NB4 (cell line): ENCODE measurements at regions not wholly inside any gene's neighbourhood (a gene's known extent, or its start where the extent isn't known, plus 50 kb on each side); places are given as distances from the start of the nearest gene placed in this dataset.

Source experiments
- DNase-seq: peaks from one replicate; pipeline ENCODE4 v3.0.0; 2010; ENCODE audit warnings: low read depth
- H3K4me3 ChIP-seq: one replicate; pipeline ENCODE4 v1.5.1; 2011; ENCODE audit warnings: mild to moderate bottlenecking, low read depth, low read length, moderate library complexity
- CTCF ChIP-seq: IDR thresholded peaks from one replicate; pipeline ENCODE4 v1.5.1; 2012; ENCODE audit warnings: low read depth, low read length
- MYC ChIP-seq: IDR thresholded peaks from 2 replicates; pipeline ENCODE4 v1.6.1; 2011; ENCODE audit warnings: low read depth, low read length
- POLR2A ChIP-seq: IDR thresholded peaks from 2 replicates; pipeline ENCODE4 v1.6.1; 2011; ENCODE audit warnings: mild to moderate bottlenecking; ENCODE audit not compliant: insufficient read length; ENCODE audit errors: extremely low read depth
- TF ChIP-seq, protein P1 (sequence below): IDR thresholded peaks from 2 replicates; pipeline ENCODE4 v1.6.1; 2011; ENCODE audit warnings: low read depth, low read length

DNA sequence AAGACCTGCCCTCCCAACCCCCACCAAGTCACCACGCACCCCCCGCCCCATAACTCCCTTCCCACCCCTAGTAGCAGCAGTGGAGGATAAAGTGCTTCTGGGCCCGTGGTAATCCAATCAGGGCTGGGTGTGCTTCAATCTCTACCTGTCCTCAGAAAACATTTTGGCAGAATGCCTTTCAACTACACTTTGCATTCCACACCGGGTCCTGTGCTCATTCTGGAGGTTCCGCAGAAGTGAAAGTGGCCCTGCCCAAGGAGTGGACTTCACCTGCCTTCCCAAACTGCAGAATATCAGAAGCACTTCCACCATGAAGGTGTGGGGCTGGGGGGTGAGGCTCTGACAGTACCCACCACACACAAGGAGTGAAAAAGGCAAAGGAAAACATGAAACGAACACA lies 322.3 kb downstream of the DHX15 start:
- no peak for TF ChIP-seq MYC
- TF ChIP-seq, protein P1, sequence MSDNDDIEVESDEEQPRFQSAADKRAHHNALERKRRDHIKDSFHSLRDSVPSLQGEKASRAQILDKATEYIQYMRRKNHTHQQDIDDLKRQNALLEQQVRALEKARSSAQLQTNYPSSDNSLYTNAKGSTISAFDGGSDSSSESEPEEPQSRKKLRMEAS: no peak
- TF ChIP-seq CTCF: no peak
- TF ChIP-seq POLR2A: no peak
- no peak overlapping the region for H3K4me3 ChIP-seq

DNA sequence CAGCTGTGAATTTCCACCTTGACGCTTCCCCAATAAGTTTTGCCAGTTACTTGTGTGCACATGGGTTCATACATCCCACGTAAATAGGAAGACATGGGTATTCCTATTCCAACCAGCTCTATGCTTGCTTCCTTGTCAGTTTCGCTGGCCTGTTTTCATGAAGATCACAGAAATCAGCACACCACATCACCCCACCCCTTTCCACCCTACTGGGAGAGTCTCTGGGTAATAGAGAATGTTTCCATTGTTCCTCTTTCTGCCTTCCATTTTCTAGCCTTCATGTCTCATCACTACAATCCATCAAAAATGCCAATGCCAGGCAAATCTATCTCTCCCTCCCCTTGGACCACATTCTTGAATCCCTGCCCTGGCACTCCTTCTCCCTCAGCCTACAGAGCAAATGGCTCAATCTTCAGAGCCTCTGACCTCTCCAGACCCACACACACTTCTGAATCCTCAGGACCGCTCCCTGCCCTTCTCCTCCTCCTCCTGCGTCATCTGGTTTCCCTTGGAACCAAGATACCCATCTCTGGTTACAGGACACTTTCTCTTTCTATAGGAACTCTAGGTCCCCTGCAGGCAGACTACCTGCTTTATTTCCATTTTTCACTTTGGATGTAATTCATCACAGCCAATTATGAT lies 323.3 kb downstream of the DHX15 start:
- TF ChIP-seq, protein P1: no peak
- TF ChIP-seq POLR2A (no peak), MYC (no peak), CTCF (no peak)
- no peak overlapping the region for H3K4me3 ChIP-seq
- DNase-seq: no peak

More for the DNA sequence above, 322.3 kb downstream of the DHX15 start:
- DNase-seq: no peak

- H3K4me3 ChIP-seq: no peak overlapping the region
- DNase-seq: no peak
- TF ChIP-seq POLR2A: no peak
- TF ChIP-seq MYC: no peak
- TF ChIP-seq CTCF: no peak
- TF ChIP-seq, protein P1: no peak
Measured at GRCh38 chr4:24260133-24260715, 324.1 kb downstream of the DHX15 start.

- no peak for DNase-seq
- TF ChIP-seq POLR2A: no peak
- no peak for TF ChIP-seq MYC
- TF ChIP-seq, protein P1: no peak
- TF ChIP-seq CTCF: no peak
- H3K4me3 ChIP-seq: no peak overlapping the region
Measured at GRCh38 chr4:24256547-24256946, 327.8 kb downstream of the DHX15 start.

DNA sequence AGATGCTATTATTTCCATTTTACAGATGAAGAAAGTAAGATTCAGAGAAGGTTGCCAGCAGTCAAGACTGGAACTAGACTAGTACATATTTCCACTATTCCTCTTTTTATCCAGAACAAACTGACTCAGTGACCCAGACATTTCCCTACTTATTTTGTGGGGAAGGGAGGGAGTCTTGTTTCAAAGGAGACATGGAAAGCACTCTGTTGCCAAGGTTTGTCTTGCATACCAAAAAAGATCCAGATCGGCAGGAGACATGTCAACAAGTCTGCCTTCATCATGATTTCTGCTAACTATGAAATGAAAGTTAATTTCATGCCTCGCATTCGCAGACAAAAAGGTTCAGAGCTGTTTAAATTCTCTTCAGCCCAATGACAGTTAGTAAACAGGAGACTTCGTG lies 328.3 kb downstream of the DHX15 start:
- no peak for DNase-seq
- H3K4me3 ChIP-seq: no peak overlapping the region
- TF ChIP-seq, protein P1: no peak
- TF ChIP-seq POLR2A: no peak
- TF ChIP-seq MYC: no peak
- TF ChIP-seq CTCF: no peak
